HL-60 (cell line): ENCODE measurements at regions not wholly inside any gene's neighbourhood (a gene's known extent, or its start where the extent isn't known, plus 50 kb on each side); places are given as distances from the start of the nearest gene placed in this dataset.

Experiments used
- DNase-seq, 2 experiments: peaks; one replicate each; pipeline ENCODE4 v3.0.0-alpha.2; 2010 to 2020; ENCODE audit warnings: low read depth in 1 of 2, low spot score in 1 of 2
- H3K27ac ChIP-seq: fragments of 250-450 bp; sonication (Bioruptor Pico); replicated peaks from 2 replicates; pipeline ENCODE4 v1.5.1; 2020; ENCODE audit warnings: mild to moderate bottlenecking, moderate library complexity
- H3K27me3 ChIP-seq: fragments of 250-450 bp; sonication (Bioruptor Pico); 2 replicates; pipeline ENCODE4 v1.5.1; 2021; ENCODE audit warnings: mild to moderate bottlenecking, moderate library complexity; ENCODE audit not compliant: insufficient read depth, poor library complexity, severe bottlenecking
- H3K4me3 ChIP-seq: replicated peaks from 2 replicates; pipeline ENCODE4 v1.5.1; 2011; ENCODE audit warnings: mild to moderate bottlenecking, control low read depth, low read length; ENCODE audit not compliant: insufficient read depth
- GABPA ChIP-seq: IDR thresholded peaks from 2 replicates; pipeline ENCODE4 v1.6.1; 2012; ENCODE audit warnings: low read depth
- POLR2AphosphoS5 ChIP-seq: IDR thresholded peaks from 2 replicates; pipeline ENCODE4 v1.6.1; 2012; ENCODE audit warnings: low read depth
- SPI1 ChIP-seq: IDR thresholded peaks from 2 replicates; pipeline ENCODE4 v1.6.1; 2012; ENCODE audit warnings: low read depth, mild to moderate bottlenecking, borderline replicate concordance
- TF ChIP-seq, protein P1 (sequence below): IDR thresholded peaks from one replicate; pipeline ENCODE4 v1.5.1; 2011; ENCODE audit warnings: low read length, control low read depth, inconsistent platforms; ENCODE audit not compliant: insufficient read depth
- TF ChIP-seq, protein P2 (sequence below): IDR thresholded peaks from 2 replicates; pipeline ENCODE4 v1.6.1; 2012; ENCODE audit warnings: low read depth; ENCODE audit not compliant: insufficient replicate concordance

DNA sequence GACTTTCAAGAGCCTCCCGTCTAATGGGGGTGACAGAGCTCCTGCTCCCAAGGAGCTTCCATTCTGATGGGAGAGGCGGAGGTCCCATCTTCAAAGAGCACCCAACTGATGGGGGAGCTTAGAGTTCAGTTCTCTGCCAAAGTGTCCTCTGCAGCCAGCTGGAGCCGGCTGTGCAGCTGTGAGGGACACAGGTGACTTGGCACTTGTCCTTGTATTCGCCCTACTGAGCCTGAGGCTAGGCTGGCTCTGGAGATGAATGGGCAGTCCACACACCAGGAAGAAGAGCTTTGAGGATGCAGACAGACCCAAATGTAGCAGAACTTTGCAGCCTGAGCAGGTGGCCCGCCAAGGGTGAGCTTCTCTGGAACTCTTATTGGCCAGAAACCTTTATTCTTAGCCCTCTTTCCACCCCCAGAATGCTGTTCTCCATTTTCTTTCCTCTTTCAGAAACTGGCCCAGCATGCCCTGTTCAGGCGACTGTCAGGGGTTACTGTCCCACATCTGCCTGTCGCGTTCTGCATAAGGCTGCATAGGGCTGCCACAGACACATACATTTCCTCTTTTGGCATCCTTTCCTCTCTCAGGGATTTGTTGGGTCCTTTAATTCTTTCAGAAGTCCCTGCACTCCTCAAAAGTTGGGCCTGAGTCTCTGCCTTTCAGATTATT is 108.7 kb upstream of the LRFN2 start:
- H3K27me3 ChIP-seq: peaks cover 3% of the 10 kb centered on the region

DNA sequence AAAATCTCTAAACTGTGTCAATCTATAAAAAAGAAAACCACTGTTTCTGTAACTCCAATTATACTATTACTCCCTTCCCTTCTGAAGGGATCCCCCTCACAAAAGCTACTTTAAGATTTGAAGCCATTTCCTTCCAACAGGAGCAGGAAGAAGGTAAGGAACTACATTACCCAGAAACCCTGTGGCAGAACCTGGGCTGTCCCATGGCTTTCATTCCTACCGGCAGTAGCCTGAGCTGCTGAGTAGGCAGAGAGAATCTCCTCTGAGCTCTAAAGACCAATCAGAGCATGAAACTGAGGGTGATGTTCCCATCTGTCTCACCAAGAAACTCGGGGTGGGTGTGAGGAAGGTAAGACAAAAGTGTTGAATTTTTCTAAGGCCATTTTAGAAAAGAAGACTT is 108.0 kb upstream of the LRFN2 start:
- Histone ChIP-seq H3K27ac (no peak overlapping the region), H3K27me3 (peaks cover 3% of the 10 kb centered on the region), H3K4me3 (no peak overlapping the region)
- no peak for DNase-seq
- TF ChIP-seq SPI1: no peak
- TF ChIP-seq, protein P1, sequence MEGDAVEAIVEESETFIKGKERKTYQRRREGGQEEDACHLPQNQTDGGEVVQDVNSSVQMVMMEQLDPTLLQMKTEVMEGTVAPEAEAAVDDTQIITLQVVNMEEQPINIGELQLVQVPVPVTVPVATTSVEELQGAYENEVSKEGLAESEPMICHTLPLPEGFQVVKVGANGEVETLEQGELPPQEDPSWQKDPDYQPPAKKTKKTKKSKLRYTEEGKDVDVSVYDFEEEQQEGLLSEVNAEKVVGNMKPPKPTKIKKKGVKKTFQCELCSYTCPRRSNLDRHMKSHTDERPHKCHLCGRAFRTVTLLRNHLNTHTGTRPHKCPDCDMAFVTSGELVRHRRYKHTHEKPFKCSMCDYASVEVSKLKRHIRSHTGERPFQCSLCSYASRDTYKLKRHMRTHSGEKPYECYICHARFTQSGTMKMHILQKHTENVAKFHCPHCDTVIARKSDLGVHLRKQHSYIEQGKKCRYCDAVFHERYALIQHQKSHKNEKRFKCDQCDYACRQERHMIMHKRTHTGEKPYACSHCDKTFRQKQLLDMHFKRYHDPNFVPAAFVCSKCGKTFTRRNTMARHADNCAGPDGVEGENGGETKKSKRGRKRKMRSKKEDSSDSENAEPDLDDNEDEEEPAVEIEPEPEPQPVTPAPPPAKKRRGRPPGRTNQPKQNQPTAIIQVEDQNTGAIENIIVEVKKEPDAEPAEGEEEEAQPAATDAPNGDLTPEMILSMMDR: no peak
- no peak for TF ChIP-seq GABPA
- TF ChIP-seq, protein P2, sequence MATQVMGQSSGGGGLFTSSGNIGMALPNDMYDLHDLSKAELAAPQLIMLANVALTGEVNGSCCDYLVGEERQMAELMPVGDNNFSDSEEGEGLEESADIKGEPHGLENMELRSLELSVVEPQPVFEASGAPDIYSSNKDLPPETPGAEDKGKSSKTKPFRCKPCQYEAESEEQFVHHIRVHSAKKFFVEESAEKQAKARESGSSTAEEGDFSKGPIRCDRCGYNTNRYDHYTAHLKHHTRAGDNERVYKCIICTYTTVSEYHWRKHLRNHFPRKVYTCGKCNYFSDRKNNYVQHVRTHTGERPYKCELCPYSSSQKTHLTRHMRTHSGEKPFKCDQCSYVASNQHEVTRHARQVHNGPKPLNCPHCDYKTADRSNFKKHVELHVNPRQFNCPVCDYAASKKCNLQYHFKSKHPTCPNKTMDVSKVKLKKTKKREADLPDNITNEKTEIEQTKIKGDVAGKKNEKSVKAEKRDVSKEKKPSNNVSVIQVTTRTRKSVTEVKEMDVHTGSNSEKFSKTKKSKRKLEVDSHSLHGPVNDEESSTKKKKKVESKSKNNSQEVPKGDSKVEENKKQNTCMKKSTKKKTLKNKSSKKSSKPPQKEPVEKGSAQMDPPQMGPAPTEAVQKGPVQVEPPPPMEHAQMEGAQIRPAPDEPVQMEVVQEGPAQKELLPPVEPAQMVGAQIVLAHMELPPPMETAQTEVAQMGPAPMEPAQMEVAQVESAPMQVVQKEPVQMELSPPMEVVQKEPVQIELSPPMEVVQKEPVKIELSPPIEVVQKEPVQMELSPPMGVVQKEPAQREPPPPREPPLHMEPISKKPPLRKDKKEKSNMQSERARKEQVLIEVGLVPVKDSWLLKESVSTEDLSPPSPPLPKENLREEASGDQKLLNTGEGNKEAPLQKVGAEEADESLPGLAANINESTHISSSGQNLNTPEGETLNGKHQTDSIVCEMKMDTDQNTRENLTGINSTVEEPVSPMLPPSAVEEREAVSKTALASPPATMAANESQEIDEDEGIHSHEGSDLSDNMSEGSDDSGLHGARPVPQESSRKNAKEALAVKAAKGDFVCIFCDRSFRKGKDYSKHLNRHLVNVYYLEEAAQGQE: no peak
- no peak for TF ChIP-seq POLR2AphosphoS5

More for the DNA sequence above, 108.7 kb upstream of the LRFN2 start:
- no peak overlapping the region for H3K4me3 ChIP-seq
- no peak for DNase-seq
- no peak for TF ChIP-seq SPI1
- H3K27ac ChIP-seq: no peak overlapping the region

DNA sequence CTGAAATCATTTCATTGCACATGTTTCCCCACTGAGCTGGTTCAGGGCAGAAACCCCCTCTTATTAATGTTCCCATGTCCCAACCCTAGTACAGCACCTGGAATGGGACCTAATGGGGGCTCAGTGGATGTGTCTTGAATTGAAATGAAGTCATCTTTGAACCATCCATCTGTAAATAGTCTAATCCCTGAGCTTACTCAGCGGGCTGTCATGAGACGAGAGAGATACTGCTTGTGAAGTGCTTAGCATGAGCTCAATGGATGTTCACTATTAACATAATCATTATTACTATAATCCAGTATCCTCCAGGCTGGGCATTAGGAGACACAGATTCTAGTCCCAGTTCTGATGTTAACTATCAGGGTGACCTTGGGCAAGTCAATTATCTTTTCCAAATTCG is 106.6 kb upstream of the LRFN2 start:
- Histone ChIP-seq H3K27ac (no peak overlapping the region), H3K4me3 (no peak overlapping the region), H3K27me3 (peaks cover 5% of the 10 kb centered on the region)
- TF ChIP-seq GABPA (no peak), SPI1 (no peak)
- no peak for DNase-seq

DNA sequence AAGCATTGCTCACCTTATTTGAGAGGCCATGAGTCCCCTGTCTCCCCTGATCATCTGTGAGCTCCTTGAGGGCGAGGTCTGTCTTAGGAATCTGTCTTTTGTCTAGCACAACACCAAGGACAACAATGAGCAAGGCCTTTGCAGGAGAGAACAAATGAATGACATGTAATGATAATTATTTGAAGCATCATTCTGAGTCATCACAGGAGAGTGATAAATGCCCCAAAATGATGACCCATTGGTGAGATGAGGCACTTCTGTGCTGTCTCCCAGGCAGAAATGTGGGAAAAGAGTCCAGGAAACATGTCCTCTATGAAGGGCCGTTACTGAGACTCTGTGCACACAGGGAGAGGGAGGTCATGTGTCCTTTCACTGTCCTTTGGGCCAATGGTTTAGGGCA is 105.2 kb upstream of the LRFN2 start:
- H3K27me3 ChIP-seq: peaks cover 5% of the 10 kb centered on the region

More for the DNA sequence above, 105.2 kb upstream of the LRFN2 start:
- TF ChIP-seq, protein P2: no peak
- TF ChIP-seq SPI1 (no peak), GABPA (no peak), POLR2AphosphoS5 (no peak)
- TF ChIP-seq, protein P1: no peak
- Histone ChIP-seq H3K27ac (no peak overlapping the region), H3K4me3 (no peak overlapping the region)
- DNase-seq: no peak
